ENCODE measurements at regions not wholly inside any gene's neighbourhood (a gene's known extent, or its start where the extent isn't known, plus 50 kb on each side); places are given as distances from the start of the nearest gene placed in this dataset.

DNA sequence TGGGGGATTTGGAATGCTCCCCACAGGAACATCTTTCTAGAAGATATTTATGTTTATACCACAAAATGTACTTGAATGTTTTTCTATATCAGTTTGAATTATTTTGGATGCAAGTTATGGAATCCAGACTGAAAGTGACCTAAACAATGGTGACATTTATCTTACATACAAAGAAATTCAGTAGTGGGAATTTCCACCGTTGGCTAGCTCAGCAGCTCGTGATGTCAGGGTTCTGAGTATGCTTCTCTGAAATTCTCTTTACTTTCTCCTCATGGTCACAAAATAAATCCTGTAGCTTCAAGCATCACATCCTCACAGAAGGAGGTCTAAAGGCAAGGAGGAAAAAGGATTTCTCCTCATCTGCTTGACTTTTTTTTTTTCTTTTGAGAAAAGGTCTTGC lies 105.3 kb downstream of the AKAIN1 start:
- Mint-ChIP-seq H3K36me3 (ENCODE audit: insufficient read depth) (no peaks in the 10 kb centered on the region), H3K27me3 (peaks cover 0 to 8% of the 10 kb centered on the region in 2 donors), H3K27ac (no peak overlapping the region), H3K4me3 (no peak overlapping the region), H3K4me1 (ENCODE audit: low read depth in 2 of 2) (no peaks in the 10 kb centered on the region), H3K9me3 (peaks cover 0 to 8% of the 10 kb centered on the region in 2 donors)
- no peak for ATAC-seq (replicated peaks)
- DNase-seq, result no peak

DNA sequence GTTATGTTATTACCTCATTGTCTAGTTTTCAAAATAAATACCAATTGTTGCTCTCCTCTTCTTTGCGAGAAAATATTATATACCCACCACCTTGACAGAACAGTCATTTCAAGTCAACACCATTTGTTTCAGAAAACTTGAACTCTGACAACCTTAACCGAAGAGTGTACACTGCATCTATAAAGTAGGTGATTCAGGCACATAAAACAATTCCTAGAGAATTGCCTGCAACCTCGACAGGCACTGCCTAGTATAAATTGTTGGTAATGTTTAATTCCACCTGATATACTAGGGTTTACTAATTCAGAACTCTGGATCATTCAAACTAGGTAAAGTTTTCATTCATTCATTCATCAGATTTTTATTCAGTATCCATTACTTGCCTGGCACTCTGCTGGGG lies 121.8 kb downstream of the AKAIN1 start:
- no peaks in the 10 kb centered on the region for H3K36me3 Mint-ChIP-seq (ENCODE audit: insufficient read depth)
- DNase-seq (no peak), ATAC-seq (replicated peaks) (no peak)
- no peak overlapping the region for H3K4me3 Mint-ChIP-seq
- H3K9me3 Mint-ChIP-seq, result no peaks in the 10 kb centered on the region
- H3K4me1 Mint-ChIP-seq (ENCODE audit: low read depth in 2 of 2), result peaks cover 0 to 2% of the 10 kb centered on the region in 2 donors
- peaks cover 9 to 12% of the 10 kb centered on the region in 2 donors for H3K27me3 Mint-ChIP-seq
- H3K27ac Mint-ChIP-seq, result no peak overlapping the region

DNA sequence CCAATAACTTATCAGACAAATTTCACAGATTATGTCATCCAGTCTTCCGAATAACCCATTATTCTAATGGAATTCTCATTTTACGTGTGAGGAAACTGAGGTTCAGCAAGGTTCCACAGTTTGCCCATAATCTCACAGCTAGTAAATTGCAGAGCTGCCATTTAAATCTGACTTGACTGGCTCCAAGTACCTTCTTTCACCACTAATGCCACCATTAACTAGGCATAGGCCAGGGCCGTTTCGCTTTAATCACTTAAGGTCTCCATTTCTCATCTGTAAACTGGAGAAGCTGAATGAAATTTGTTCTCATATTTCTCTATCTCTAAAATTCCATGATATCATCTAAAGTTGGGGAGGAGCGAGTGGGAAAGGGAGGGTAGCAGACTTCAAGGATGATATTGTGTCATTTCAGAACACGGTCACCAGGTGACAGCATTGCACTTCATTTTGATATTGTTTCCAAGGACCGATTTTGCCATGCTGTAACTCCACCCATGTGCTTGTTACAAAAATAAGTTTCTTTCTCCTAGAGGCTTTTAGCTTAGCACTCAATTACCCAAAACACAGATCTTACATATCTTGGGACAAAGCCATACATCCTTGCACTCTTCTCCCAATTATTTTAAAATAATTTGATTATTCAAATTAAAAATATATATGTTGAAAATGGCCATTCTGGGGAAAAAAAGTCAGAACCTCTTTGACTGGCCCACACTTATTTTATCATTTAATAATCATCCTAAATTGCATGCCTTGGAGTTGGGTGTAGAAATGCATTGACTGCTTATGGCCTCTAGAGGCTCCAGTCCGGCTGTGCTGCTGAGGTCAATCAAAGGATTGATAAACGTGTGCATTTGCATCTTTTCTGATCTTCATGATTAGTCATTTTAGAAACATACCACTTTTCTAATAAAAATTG lies 123.8 kb downstream of the AKAIN1 start:
- Mint-ChIP-seq H3K9me3 (no peaks in the 10 kb centered on the region), H3K4me1 (ENCODE audit: low read depth in 2 of 2) (peaks cover 0 to 2% of the 10 kb centered on the region in 2 donors)
- peak; percentile 26 for ATAC-seq (replicated peaks)

DNA sequence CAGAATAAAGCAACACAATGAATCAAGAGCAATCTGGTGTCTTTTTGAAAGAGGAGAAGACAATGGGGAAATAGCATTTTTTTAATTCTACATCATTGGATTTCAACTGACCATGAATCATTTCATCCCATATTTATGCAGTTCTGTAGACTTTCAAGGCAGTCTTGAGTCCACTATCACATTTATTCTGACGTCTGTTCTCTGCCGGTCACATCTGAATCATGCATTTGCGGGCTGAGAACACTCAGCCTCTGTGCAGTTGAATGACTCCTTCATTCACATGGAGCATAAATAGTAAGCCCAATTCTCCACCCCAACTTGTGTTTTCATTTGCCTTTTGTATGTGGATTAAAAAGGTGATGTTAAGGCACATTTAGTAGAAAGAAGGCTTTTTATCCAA lies 128.2 kb downstream of the AKAIN1 start:
- Mint-ChIP-seq H3K4me3 (no peak overlapping the region), H3K27me3 (peaks cover 8 to 9% of the 10 kb centered on the region in 2 donors), H3K36me3 (ENCODE audit: insufficient read depth) (no peaks in the 10 kb centered on the region), H3K27ac (no peak overlapping the region), H3K4me1 (ENCODE audit: low read depth in 2 of 2) (peaks cover 0 to 2% of the 10 kb centered on the region in 2 donors), H3K9me3 (no peaks in the 10 kb centered on the region)
- ATAC-seq (replicated peaks), result no peak
- DNase-seq, result no peak

More for the DNA sequence above, 123.8 kb downstream of the AKAIN1 start:
- H3K36me3 Mint-ChIP-seq (ENCODE audit: insufficient read depth), result no peaks in the 10 kb centered on the region
- H3K4me3 Mint-ChIP-seq, result no peak overlapping the region
- H3K27ac Mint-ChIP-seq, result no peak overlapping the region
- peaks cover 9 to 10% of the 10 kb centered on the region in 2 donors for H3K27me3 Mint-ChIP-seq
- DNase-seq, result no peak

DNA sequence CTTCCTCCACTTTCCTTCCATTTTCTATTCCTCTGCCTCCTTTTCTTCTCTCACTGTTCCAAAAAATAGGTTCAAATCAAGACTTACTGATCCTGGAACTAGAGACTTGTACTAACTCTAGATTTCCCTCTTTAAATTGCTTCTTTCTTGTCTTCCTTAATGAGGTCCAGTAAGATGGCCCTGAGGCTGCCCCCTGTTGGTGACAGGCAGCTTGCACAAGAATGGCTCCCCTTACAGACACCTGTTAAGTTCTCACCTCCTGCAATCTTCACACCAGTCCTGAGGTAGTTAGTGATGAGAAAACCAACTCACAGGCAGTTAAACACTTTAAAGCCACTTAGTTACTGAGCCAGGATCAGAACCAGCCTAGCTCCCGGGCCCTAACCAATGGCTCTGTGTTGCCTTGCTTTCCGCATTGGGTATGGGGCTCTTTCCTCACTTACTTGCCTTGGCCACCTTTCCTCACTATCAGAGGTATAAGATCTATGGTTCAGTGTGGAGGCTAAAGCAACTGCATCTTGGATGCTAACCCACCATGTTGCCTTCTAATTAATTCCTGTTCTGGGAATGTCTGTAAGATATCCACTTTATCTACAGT lies 130.6 kb downstream of the AKAIN1 start:
- Mint-ChIP-seq H3K36me3 (ENCODE audit: insufficient read depth) (no peaks in the 10 kb centered on the region), H3K9me3 (no peaks in the 10 kb centered on the region), H3K27me3 (no peaks in the 10 kb centered on the region), H3K4me1 (ENCODE audit: low read depth in 2 of 2) (peaks cover 0 to 3% of the 10 kb centered on the region in 2 donors), H3K27ac (no peak overlapping the region), H3K4me3 (no peak overlapping the region)
- no peak for DNase-seq
- ATAC-seq (replicated peaks), result no peak

DNA sequence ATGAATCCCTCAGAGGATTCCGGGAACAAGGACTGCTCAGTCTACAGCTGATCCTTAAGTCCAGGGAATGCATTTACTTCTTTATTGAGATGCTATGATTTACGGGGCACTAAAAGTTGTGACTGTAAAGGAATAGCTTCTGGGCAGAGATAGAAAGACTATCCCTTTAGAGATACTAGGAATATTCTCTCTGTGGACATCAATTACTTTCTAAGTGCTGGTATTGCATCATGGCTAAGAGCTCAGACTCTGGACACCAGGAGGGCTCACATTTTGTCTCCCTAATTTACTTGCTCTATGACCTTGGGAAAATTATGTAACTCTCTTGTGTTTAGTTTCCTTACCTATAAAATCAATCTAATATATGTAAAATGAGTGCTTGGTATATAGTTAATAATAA lies 131.4 kb downstream of the AKAIN1 start:
- Mint-ChIP-seq H3K9me3 (no peaks in the 10 kb centered on the region), H3K27me3 (no peaks in the 10 kb centered on the region), H3K4me1 (ENCODE audit: low read depth in 2 of 2) (peaks cover 0 to 3% of the 10 kb centered on the region in 2 donors), H3K4me3 (no peak overlapping the region), H3K27ac (no peak overlapping the region), H3K36me3 (ENCODE audit: insufficient read depth) (no peaks in the 10 kb centered on the region)
- ATAC-seq (replicated peaks), result no peak
- DNase-seq, result no peak

DNA sequence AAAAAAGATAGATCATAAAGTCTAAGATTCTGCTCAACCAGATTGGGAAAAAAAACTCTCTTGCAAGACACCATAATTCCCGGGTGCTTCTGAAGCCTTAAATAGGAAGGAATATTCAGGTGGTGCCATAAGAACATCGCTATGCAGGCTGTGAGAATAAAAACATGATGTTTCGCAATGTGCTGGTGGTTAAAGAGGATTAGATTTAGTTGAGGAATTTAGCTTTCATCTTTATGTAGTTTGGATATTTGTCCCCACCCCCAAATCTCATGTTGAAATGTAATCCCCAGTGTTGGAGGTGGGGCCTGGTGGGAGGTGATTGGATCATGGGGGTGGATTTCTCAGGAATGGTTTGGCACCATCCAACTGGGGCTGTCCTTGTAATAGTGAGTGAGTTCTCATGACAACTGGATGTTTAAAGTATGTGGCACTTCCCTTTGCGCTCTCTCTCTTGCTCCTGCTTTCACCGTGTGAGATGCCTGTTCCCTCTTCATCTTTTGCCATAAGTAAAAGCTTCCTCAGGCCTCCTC lies 132.2 kb downstream of the AKAIN1 start:
- DNase-seq (no peak), ATAC-seq (replicated peaks) (no peak)
- H3K4me1 Mint-ChIP-seq (ENCODE audit: low read depth in 2 of 2), result peaks cover 0 to 3% of the 10 kb centered on the region in 2 donors
- H3K9me3 Mint-ChIP-seq, result no peaks in the 10 kb centered on the region
- H3K36me3 Mint-ChIP-seq (ENCODE audit: insufficient read depth), result no peaks in the 10 kb centered on the region
- no peak overlapping the region for H3K27ac Mint-ChIP-seq
- no peak overlapping the region for H3K4me3 Mint-ChIP-seq
- no peaks in the 10 kb centered on the region for H3K27me3 Mint-ChIP-seq

DNA sequence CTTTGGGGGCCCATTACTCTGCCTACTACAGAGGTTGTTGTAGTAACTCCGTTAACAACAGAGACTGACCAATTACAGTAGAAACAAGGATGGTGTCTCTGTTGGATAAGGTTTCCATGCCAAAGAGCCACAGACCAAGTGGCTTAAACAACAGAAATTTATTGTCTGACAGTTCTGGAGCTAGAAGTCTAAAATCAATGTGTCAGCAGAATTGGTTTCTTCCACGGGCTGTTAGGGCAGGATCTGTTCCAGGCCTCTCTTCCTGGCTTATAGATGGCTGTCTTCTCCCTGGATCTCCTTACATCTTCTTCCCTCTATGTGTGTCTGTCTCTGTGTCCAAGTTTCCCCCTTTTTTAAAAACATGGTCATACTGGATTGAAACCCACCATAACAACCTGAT lies 135.3 kb downstream of the AKAIN1 start:
- no peaks in the 10 kb centered on the region for H3K9me3 Mint-ChIP-seq
- peaks cover 0 to 5% of the 10 kb centered on the region in 2 donors for H3K27me3 Mint-ChIP-seq
- H3K27ac Mint-ChIP-seq, result no peak overlapping the region
- H3K36me3 Mint-ChIP-seq (ENCODE audit: insufficient read depth), result no peaks in the 10 kb centered on the region
- no peak for DNase-seq
- no peak overlapping the region for H3K4me3 Mint-ChIP-seq
- ATAC-seq (replicated peaks), result no peak
- H3K4me1 Mint-ChIP-seq (ENCODE audit: low read depth in 2 of 2), result peaks cover 16% of the 10 kb centered on the region in 2 donors

DNA sequence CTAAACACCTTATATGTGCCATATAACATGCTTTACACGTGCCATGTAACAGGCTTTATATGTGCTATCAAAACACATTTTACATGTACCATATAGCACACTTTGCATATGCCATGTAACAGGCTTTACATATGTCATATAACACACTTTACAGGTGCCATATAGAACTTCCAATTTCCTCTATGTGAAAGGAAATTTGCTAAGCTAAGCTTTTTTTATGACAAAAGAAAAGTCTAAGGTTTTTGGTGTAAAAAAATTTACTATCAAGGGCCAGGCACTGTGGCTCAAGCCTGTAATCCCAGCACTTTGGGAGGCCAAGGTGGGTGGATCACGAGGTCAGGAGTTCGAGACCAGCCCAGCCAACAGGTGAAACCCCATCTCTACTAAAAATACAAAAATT lies 136.5 kb downstream of the AKAIN1 start:
- Mint-ChIP-seq H3K9me3 (no peaks in the 10 kb centered on the region), H3K27ac (no peak overlapping the region), H3K27me3 (peaks cover 0 to 5% of the 10 kb centered on the region in 2 donors), H3K4me1 (ENCODE audit: low read depth in 2 of 2) (peaks cover 16% of the 10 kb centered on the region in 2 donors), H3K4me3 (no peak overlapping the region), H3K36me3 (ENCODE audit: insufficient read depth) (no peaks in the 10 kb centered on the region)
- no peak for DNase-seq
- ATAC-seq (replicated peaks), result no peak

DNA sequence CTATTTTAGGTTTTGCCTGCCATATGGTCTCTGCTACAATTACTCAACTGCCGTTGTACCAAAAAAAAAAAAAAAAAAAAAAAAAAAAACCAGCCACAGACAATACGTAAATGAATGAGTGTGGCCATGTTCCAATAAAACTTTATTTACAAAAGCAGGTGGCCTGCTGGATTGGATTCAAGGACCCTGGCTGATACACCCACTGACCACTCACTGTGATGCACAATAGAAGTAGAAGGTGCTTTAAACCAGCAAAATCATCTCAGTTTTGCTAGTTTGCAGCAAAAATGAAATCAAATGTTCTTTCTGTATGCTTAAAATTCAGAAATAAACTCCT lies 137.4 kb downstream of the AKAIN1 start:
- DNase-seq (no peak), ATAC-seq (replicated peaks) (no peak)
- H3K4me1 Mint-ChIP-seq (ENCODE audit: low read depth in 2 of 2), result peaks cover 16% of the 10 kb centered on the region in 2 donors
- peaks cover 0 to 10% of the 10 kb centered on the region in 2 donors for H3K27me3 Mint-ChIP-seq
- H3K27ac Mint-ChIP-seq, result peak overlapping the region in 1 of 2 donors; percentile 12
- H3K4me3 Mint-ChIP-seq, result peak overlapping the region in 1 of 2 donors; percentile 41
- H3K36me3 Mint-ChIP-seq (ENCODE audit: insufficient read depth), result no peaks in the 10 kb centered on the region
- no peaks in the 10 kb centered on the region for H3K9me3 Mint-ChIP-seq

DNA sequence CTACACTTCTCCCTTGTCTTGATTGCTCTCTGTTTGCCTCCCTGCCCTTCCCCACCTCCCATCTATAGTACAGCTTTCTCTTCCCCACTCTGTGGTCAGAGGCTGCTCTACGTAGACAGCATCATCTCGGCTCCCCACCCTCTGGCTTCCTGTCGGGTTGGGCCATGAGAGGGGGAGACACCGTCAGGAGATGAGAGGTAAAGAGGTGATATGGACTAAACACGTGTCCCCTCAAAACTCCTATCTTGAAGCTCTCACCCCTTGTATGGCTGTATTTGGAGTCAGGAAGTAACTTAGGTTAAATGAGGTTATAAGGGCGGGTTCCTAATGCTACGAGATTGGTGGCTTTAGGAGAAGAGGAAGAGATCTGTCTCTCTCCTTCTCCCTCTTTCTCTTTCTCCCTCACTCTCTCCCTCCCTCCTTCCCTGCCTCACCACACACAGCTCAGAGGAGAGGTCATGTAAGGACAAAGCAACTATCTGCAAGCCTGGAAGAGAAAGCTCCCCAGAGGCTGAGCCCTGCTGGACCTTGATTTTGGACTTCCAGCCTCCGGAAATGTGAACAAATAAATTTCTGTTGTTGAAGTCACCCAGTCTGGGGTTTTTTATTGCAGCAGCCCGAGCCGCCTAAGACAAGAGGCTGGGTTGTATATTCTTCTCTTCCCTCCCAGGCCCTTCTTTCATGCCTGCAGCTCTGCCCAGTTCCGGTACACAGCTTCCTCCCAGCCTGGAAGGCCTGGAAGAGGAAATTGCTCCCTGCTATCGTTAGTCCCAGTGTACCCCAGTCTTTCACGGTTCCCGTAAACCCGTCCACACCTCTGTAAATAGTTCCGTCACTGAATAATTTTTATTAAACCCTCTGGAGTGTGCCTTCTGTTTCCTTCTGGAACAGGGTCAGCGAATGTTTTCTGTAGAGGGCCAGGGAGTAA lies 138.0 kb downstream of the AKAIN1 start:
- Mint-ChIP-seq H3K4me1 (ENCODE audit: low read depth in 2 of 2) (peaks cover 16% of the 10 kb centered on the region in 2 donors), H3K27me3 (peaks cover 0 to 10% of the 10 kb centered on the region in 2 donors), H3K9me3 (no peaks in the 10 kb centered on the region), H3K4me3 (peak overlapping the region; percentile 38 to 41), H3K36me3 (ENCODE audit: insufficient read depth) (no peaks in the 10 kb centered on the region), H3K27ac (peak overlapping the region; percentile 2 to 12)
- DNase-seq (peak in 1 of 3 experiments; percentile 1), ATAC-seq (replicated peaks) (peak; percentile 80)

DNA sequence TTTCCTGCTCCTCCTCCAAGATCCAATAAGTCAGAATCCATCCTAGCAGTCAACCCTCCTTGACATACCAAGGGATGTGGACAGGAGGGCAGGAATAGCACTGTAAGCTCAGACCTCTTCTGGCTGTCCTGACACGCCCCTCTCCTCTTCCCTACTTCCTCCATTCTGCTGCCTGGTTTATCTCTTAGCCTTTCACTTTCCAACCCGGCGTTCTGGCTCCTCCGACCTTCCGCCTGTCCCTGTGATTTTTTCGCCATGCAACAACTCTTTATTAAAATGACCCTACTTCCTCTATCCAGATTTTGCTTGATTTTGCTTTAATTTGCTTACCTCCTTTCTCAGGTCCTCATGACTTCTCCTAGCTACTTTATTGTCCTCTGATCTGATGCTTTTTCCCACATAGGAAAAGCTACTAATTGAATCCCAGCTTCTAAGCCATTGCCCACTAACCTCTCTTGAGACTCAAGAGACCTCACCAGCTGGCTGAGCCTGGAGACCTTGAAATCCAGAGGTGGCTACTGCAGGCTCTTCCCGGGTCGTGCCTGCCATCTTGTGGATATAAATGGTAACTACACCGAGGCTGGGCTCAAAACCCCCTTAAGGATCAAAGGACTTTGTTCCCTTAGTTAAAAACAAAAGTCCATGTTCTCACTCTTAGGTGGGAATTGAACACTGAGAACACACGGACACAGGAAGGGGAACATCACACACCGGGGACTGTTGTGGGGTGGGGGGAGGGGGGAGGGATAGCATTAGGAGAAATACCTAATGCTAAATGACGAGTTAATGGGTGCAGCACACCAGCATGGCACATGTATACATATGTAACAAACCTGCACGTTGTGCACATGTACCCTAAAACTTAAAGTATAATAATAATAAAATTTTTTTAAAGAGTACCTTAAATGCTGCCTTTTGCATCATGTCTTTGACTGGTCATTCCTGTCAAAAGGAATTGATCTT lies 139.4 kb downstream of the AKAIN1 start:
- peak; percentile 3 to 22 (median 14) for DNase-seq
- Mint-ChIP-seq H3K27ac (peak overlapping the region in 1 of 2 donors; percentile 12), H3K4me1 (ENCODE audit: low read depth in 2 of 2) (peaks cover 14 to 16% of the 10 kb centered on the region in 2 donors), H3K9me3 (no peaks in the 10 kb centered on the region), H3K4me3 (no peak overlapping the region), H3K27me3 (peaks cover 0 to 10% of the 10 kb centered on the region in 2 donors), H3K36me3 (ENCODE audit: insufficient read depth) (no peaks in the 10 kb centered on the region)
- peak; percentile 41 for ATAC-seq (replicated peaks)
